HEK293 (cell line): ENCODE measurements at regions not wholly inside any gene's neighbourhood (a gene's known extent, or its start where the extent isn't known, plus 50 kb on each side); places are given as distances from the start of the nearest gene placed in this dataset.

Experiments
- CTCF ChIA-PET: fragments of 350-600 bp; formaldehyde crosslinking; extraction: SDS; loops from one replicate; lab custom pipeline; 2021; ENCODE audit warnings: antibody characterized with exemption; lab: Yijun Ruan, JAX
- POLR2A ChIA-PET: fragments of 300-600 bp; formaldehyde crosslinking; extraction: SDS; loops from one replicate; lab custom pipeline; 2020; ENCODE audit warnings: antibody characterized with exemption, inconsistent platforms; lab: Yijun Ruan, JAX
- H3K27ac ChIP-seq: fragments of 200-500 bp; sonication (Bioruptor generic); 2 replicates; pipeline ENCODE4 v1.5.1; 2014; ENCODE audit warnings: low read depth, low read length, control low read depth, inconsistent platforms; ENCODE audit errors: extremely low read depth
- H3K36me3 ChIP-seq, 2 experiments: fragments of 200-500 bp in 1 of 2; sonication (Bioruptor generic) in 1 of 2; 1 replicate in 1 of 2; 2 replicates in 1 of 2; pipeline ENCODE4 v1.5.1; 2014 to 2017; ENCODE audit warnings: inconsistent platforms in 2 of 2, low read length in 2 of 2; ENCODE audit not compliant: control insufficient read depth in 2 of 2, insufficient read depth in 1 of 2
- H3K4me1 ChIP-seq: fragments of 200-500 bp; sonication (Bioruptor generic); 2 replicates; pipeline ENCODE4 v1.5.1; 2014; ENCODE audit warnings: mild to moderate bottlenecking, low read length, inconsistent platforms; ENCODE audit not compliant: control insufficient read depth, insufficient read depth
- H3K4me3 ChIP-seq: 2 replicates; pipeline ENCODE4 v1.5.1; 2011; ENCODE audit warnings: low read depth, mild to moderate bottlenecking, control low read depth, low read length, moderate library complexity
- H3K9me3 ChIP-seq: fragments of 200-500 bp; sonication (Bioruptor generic); 2 replicates; pipeline ENCODE4 v1.5.1; 2014; ENCODE audit warnings: low read depth, low read length, inconsistent platforms; ENCODE audit not compliant: control insufficient read depth, insufficient read depth
- BCL11A ChIP-seq: fragments of 450-650 bp; formaldehyde crosslinking; IDR thresholded peaks from 2 replicates; pipeline ENCODE4 v1.5.1; 2016; ENCODE audit warnings: low read depth, missing biosample characterization, missing genetic modification characterization
- BCL11B ChIP-seq: fragments of 450-650 bp; formaldehyde crosslinking; IDR thresholded peaks from 2 replicates; pipeline ENCODE4 v1.5.1; 2016; ENCODE audit warnings: low read depth, missing biosample characterization, missing genetic modification characterization
- GLIS1 ChIP-seq: fragments of 450-650 bp; formaldehyde crosslinking; IDR thresholded peaks from 2 replicates; pipeline ENCODE4 v1.5.1; 2016; ENCODE audit warnings: missing biosample characterization, missing genetic modification characterization
- IKZF3 ChIP-seq: fragments of 450-650 bp; IDR thresholded peaks from 2 replicates; pipeline ENCODE4 v1.5.0; 2018; ENCODE audit warnings: missing biosample characterization, mild to moderate bottlenecking, missing genetic modification characterization, moderate library complexity
- KLF8 ChIP-seq: fragments of 450-650 bp; formaldehyde crosslinking; IDR thresholded peaks from 2 replicates; pipeline ENCODE4 v1.5.1; 2016; ENCODE audit warnings: missing biosample characterization, missing genetic modification characterization
- OSR2 ChIP-seq: fragments of 450-650 bp; formaldehyde crosslinking; IDR thresholded peaks from 2 replicates; pipeline ENCODE4 v1.5.1; 2016; ENCODE audit warnings: missing biosample characterization, missing genetic modification characterization
- PRDM6 ChIP-seq: fragments of 450-650 bp; formaldehyde crosslinking; IDR thresholded peaks from 2 replicates; pipeline ENCODE4 v1.5.1; 2017; ENCODE audit warnings: missing biosample characterization, missing genetic modification characterization
- SCRT1 ChIP-seq: fragments of 450-650 bp; formaldehyde crosslinking; IDR thresholded peaks from 2 replicates; pipeline ENCODE4 v1.5.1; 2016; ENCODE audit warnings: missing biosample characterization, missing genetic modification characterization, borderline replicate concordance
- SP7 ChIP-seq: fragments of 450-650 bp; formaldehyde crosslinking; IDR thresholded peaks from 2 replicates; pipeline ENCODE4 v1.5.1; 2016; ENCODE audit warnings: missing biosample characterization, missing genetic modification characterization
- WT1 ChIP-seq: fragments of 450-650 bp; formaldehyde crosslinking; IDR thresholded peaks from 2 replicates; pipeline ENCODE4 v1.5.1; 2016; ENCODE audit warnings: missing biosample characterization, missing genetic modification characterization
- ZBTB17 ChIP-seq: fragments of 450-650 bp; formaldehyde crosslinking; IDR thresholded peaks from 2 replicates; pipeline ENCODE4 v1.5.1; 2016; ENCODE audit warnings: missing biosample characterization, missing genetic modification characterization
- ZNF175 ChIP-seq: fragments of 450-650 bp; formaldehyde crosslinking; IDR thresholded peaks from 2 replicates; pipeline ENCODE4 v1.5.1; 2016; ENCODE audit warnings: missing biosample characterization, missing genetic modification characterization
- ZNF24 ChIP-seq: fragments of 450-650 bp; formaldehyde crosslinking; IDR thresholded peaks from 2 replicates; pipeline ENCODE4 v1.5.1; 2016; ENCODE audit warnings: missing biosample characterization, missing genetic modification characterization
- ZNF26 ChIP-seq: fragments of 450-650 bp; formaldehyde crosslinking; IDR thresholded peaks from 2 replicates; pipeline ENCODE4 v1.5.1; 2016; ENCODE audit warnings: missing biosample characterization, missing genetic modification characterization
- ZNF398 ChIP-seq: fragments of 450-650 bp; formaldehyde crosslinking; IDR thresholded peaks from 2 replicates; pipeline ENCODE4 v1.5.1; 2017; ENCODE audit warnings: missing biosample characterization, missing genetic modification characterization
- ZNF514 ChIP-seq: fragments of 450-650 bp; formaldehyde crosslinking; IDR thresholded peaks from 2 replicates; pipeline ENCODE4 v1.5.1; 2016; ENCODE audit warnings: missing biosample characterization, missing genetic modification characterization
- ZNF624 ChIP-seq: fragments of 450-650 bp; formaldehyde crosslinking; IDR thresholded peaks from 2 replicates; pipeline ENCODE4 v1.5.1; 2017; ENCODE audit warnings: missing biosample characterization, missing genetic modification characterization
- ZNF629 ChIP-seq: fragments of 450-650 bp; formaldehyde crosslinking; IDR thresholded peaks from 2 replicates; pipeline ENCODE4 v1.5.1; 2017; ENCODE audit warnings: missing biosample characterization, missing genetic modification characterization
- ZNF664 ChIP-seq: fragments of 450-650 bp; formaldehyde crosslinking; IDR thresholded peaks from 2 replicates; pipeline ENCODE4 v1.5.1; 2016; ENCODE audit warnings: missing biosample characterization, missing genetic modification characterization
- ZNF837 ChIP-seq: fragments of 450-650 bp; formaldehyde crosslinking; IDR thresholded peaks from 2 replicates; pipeline ENCODE4 v1.5.1; 2016; ENCODE audit warnings: missing biosample characterization, missing genetic modification characterization
- ZNF843 ChIP-seq: fragments of 450-650 bp; formaldehyde crosslinking; IDR thresholded peaks from 2 replicates; pipeline ENCODE4 v1.5.1; 2016; ENCODE audit warnings: missing biosample characterization, missing genetic modification characterization
- ZXDB ChIP-seq: fragments of 450-650 bp; formaldehyde crosslinking; IDR thresholded peaks from 2 replicates; pipeline ENCODE4 v1.5.1; 2016; ENCODE audit warnings: missing biosample characterization, missing genetic modification characterization
- TF ChIP-seq, protein P1 (sequence below): fragments of 450-650 bp; formaldehyde crosslinking; IDR thresholded peaks from 2 replicates; pipeline ENCODE4 v1.5.1; 2016; ENCODE audit warnings: missing biosample characterization, missing genetic modification characterization
- TF ChIP-seq, protein P2 (sequence below): fragments of 450-650 bp; formaldehyde crosslinking; IDR thresholded peaks from 2 replicates; pipeline ENCODE4 v1.5.1; 2016; ENCODE audit warnings: missing biosample characterization, missing genetic modification characterization
- TF ChIP-seq, protein P3 (sequence below): fragments of 450-650 bp; formaldehyde crosslinking; IDR thresholded peaks from 2 replicates; pipeline ENCODE4 v1.5.0; 2017; ENCODE audit warnings: missing biosample characterization, missing genetic modification characterization, borderline replicate concordance

DNA sequence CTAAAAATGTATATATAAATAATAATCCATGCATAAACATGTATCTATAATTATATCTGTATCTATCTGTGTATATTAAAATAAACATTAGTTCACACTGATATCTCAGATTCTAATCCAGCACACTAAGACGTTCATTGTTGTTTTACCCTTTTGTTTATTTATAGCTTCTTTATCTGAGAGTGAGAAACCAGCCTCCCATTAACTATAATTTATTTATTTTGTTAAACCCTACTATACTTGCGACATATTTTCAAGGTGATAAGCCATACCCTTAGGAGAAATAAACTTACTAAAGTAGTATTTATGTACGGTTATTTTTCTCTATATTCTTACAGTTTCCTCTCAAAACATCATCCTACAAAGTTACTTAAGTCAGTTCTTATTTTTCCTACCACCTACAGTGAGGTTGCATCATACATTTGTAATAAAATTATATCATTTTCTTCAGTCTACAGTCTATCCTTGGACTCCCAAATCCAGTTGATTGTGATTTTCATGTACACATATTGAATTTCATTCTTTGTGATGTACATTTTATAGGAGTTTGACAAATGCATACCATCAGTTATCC lies 726.4 kb upstream of the FAM174A start (continued):
- TF ChIP-seq PRDM6 (tag by site-specific recombination) (peak; percentile 65), WT1 (tag by site-specific recombination) (peak; percentile 71; the same call in 1 of the 2 replicates), SP7 (tag by site-specific recombination) (no peak), GLIS1 (tag by site-specific recombination) (peak; percentile 80), ZNF624 (no peak), ZNF175 (no peak), ZNF629 (tag by site-specific recombination) (peak; percentile 71), ZNF398 (tag by site-specific recombination) (0 out of 2 replicates have a peak, but pooled peaks have one; percentile 16), ZNF843 (tag by site-specific recombination) (peak; percentile 79), ZNF26 (tag by site-specific recombination) (no peak), KLF8 (peak; percentile 70; the same call in 1 of the 2 replicates), BCL11B (tag by site-specific recombination) (no peak), OSR2 (0 out of 2 replicates have a peak, but pooled peaks have one; percentile 6), ZXDB (tag by site-specific recombination) (peak; percentile 63; the same call in 1 of the 2 replicates), IKZF3 (tag by site-specific recombination) (0 out of 2 replicates have a peak, but pooled peaks have one; percentile 36), SCRT1 (tag by site-specific recombination) (no peak), BCL11A (tag by site-specific recombination) (peak; percentile 18; the same call in 1 of the 2 replicates)
- TF ChIP-seq, protein P1, sequence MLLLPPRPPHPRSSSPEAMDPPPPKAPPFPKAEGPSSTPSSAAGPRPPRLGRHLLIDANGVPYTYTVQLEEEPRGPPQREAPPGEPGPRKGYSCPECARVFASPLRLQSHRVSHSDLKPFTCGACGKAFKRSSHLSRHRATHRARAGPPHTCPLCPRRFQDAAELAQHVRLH (tag by site-specific recombination) = 0 out of 2 replicates have a peak, but pooled peaks have one; percentile 31
- TF ChIP-seq, protein P2, sequence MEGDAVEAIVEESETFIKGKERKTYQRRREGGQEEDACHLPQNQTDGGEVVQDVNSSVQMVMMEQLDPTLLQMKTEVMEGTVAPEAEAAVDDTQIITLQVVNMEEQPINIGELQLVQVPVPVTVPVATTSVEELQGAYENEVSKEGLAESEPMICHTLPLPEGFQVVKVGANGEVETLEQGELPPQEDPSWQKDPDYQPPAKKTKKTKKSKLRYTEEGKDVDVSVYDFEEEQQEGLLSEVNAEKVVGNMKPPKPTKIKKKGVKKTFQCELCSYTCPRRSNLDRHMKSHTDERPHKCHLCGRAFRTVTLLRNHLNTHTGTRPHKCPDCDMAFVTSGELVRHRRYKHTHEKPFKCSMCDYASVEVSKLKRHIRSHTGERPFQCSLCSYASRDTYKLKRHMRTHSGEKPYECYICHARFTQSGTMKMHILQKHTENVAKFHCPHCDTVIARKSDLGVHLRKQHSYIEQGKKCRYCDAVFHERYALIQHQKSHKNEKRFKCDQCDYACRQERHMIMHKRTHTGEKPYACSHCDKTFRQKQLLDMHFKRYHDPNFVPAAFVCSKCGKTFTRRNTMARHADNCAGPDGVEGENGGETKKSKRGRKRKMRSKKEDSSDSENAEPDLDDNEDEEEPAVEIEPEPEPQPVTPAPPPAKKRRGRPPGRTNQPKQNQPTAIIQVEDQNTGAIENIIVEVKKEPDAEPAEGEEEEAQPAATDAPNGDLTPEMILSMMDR (tag by site-specific recombination) = no peak

GRCh38 chr5:99807346-99807745 lies 727.8 kb upstream of the FAM174A start:
- Histone ChIP-seq H3K9me3 (no peaks in the 10 kb centered on the region), H3K4me3 (no peak overlapping the region), H3K36me3 (no peaks in the 10 kb centered on the region), H3K4me1 (peaks cover 6% of the 10 kb centered on the region), H3K27ac (no peak overlapping the region)
- CTCF ChIA-PET = no interaction called here
- POLR2A ChIA-PET = no interaction called here
- TF ChIP-seq, protein P3, sequence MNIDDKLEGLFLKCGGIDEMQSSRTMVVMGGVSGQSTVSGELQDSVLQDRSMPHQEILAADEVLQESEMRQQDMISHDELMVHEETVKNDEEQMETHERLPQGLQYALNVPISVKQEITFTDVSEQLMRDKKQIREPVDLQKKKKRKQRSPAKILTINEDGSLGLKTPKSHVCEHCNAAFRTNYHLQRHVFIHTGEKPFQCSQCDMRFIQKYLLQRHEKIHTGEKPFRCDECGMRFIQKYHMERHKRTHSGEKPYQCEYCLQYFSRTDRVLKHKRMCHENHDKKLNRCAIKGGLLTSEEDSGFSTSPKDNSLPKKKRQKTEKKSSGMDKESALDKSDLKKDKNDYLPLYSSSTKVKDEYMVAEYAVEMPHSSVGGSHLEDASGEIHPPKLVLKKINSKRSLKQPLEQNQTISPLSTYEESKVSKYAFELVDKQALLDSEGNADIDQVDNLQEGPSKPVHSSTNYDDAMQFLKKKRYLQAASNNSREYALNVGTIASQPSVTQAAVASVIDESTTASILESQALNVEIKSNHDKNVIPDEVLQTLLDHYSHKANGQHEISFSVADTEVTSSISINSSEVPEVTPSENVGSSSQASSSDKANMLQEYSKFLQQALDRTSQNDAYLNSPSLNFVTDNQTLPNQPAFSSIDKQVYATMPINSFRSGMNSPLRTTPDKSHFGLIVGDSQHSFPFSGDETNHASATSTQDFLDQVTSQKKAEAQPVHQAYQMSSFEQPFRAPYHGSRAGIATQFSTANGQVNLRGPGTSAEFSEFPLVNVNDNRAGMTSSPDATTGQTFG (tag by site-specific recombination) = no peak
- TF ChIP-seq ZBTB17 (tag by site-specific recombination) (no peak), ZNF514 (tag by site-specific recombination) (no peak), ZNF629 (tag by site-specific recombination) (0 out of 2 replicates have a peak, but pooled peaks have one; percentile 27), ZNF837 (no peak), WT1 (tag by site-specific recombination) (0 out of 2 replicates have a peak, but pooled peaks have one; percentile 14), ZNF664 (tag by site-specific recombination) (no peak), ZNF24 (peak; percentile 95)
- TF ChIP-seq, protein P2 (tag by site-specific recombination) = no peak
